Ovary (tissue), 7 donors: ENCODE measurements at regions not wholly inside any gene's neighbourhood (a gene's known extent, or its start where the extent isn't known, plus 50 kb on each side); places are given as distances from the start of the nearest gene placed in this dataset.

Source experiments
- DNase-seq, 5 donors: peaks; one replicate each; pipeline ENCODE4 v3.0.0-alpha.2; 2019 to 2020
- H3K27ac ChIP-seq, 2 donors: fragments of 200-600 bp; one replicate each; pipeline versions ENCODE4 v1.5.1 to v1.8.0; 2019 to 2022
- H3K27me3 ChIP-seq: fragments of 200-600 bp; one replicate; pipeline ENCODE4 v1.8.0; 2022
- H3K36me3 ChIP-seq: fragments of 200-600 bp; sonication (generic); one replicate; pipeline ENCODE4 v1.5.1; 2019
- H3K4me1 ChIP-seq: one replicate; pipeline ENCODE4 v1.8.1; 2013; ENCODE audit warnings: mild to moderate bottlenecking, moderate library complexity; ENCODE audit not compliant: insufficient read depth
- H3K4me3 ChIP-seq: fragments of 200-600 bp; sonication (generic); one replicate; pipeline ENCODE4 v1.5.1; 2017
- H3K9me3 ChIP-seq, 2 donors: fragments of 200-600 bp in 1 of 2; sonication (generic) in 1 of 2; one replicate each; pipeline versions ENCODE4 v1.5.1 to v1.8.1; 2013 to 2019; ENCODE audit warnings: mild to moderate bottlenecking in 1 of 2, moderate library complexity in 1 of 2
- CTCF ChIP-seq, 3 donors: fragments of 450-650 bp in 2 of 3; fragments of 200-600 bp in 1 of 3; IDR thresholded peaks; one replicate each; pipeline versions ENCODE4 v1.5.1 to v1.8.0; 2016 to 2022; ENCODE audit warnings: antibody characterized with exemption in 3 of 3, mild to moderate bottlenecking in 1 of 3
- EP300 ChIP-seq: sonication (generic); formaldehyde crosslinking; IDR thresholded peaks from one replicate; pipeline ENCODE4 v1.6.1; 2017; ENCODE audit warnings: antibody characterized with exemption
- POLR2A ChIP-seq: fragments of 450-650 bp; IDR thresholded peaks from one replicate; pipeline ENCODE4 v1.6.1; 2017; ENCODE audit warnings: antibody characterized with exemption, mild to moderate bottlenecking, moderate library complexity
- whole genome bisulfite sequencing, 3 donors: extraction: QIAGEN DNeasy Blood & Tissue Kit in 1 of 3; methylation state at CpG; one replicate each; pipeline versions ENCODE4 v1.1.5 to v1.1.7; 2013 to 2017; 5-methylcytosine and 5-hydroxymethylcytosine counted together
- intact Hi-C, 4 donors: fragments of 100-400 bp; cut with DNase I; formaldehyde crosslinking; loops; one replicate each; pipeline versions ENCODE4 v1.11.0 to v1.15.1; 2022 to 2023
- donor health status: DM: no; HTN: no; CAD: no; lungs with moderate emphysema.
- donor health status: DM: no; HTN: no; CAD: no.
- donor health status: Bipolar disorder and iron deficiency.
- donor health status: DM: no; HTN: no; CAD: no.
- donor health status: DM: yes; HTN: yes; CAD: no.

- intact Hi-C loops: no loop called here
Observed at GRCh38 chr16:73149334-73149733, 101.4 kb upstream of the ZFHX3 start.

GRCh38 chr16:73147958-73148357, 100.0 kb upstream of the ZFHX3 start:
- Histone ChIP-seq H3K27ac (no peak overlapping the region), H3K4me1 (peaks cover 1% of the 10 kb centered on the region), H3K27me3 (no peaks in the 10 kb centered on the region), H3K4me3 (no peak overlapping the region), H3K9me3 (no peaks in the 10 kb centered on the region), H3K36me3 (no peaks in the 10 kb centered on the region)
- TF ChIP-seq EP300 (no peak), CTCF (IDR thresholded peaks at IDR 0.05) (no peak), POLR2A (no peak)
- WGBS, 3 donors: 61 to 72% (median 64%) methylated on average over 3 of the region's 3 CpGs
- intact Hi-C loops: no loop called here
- no peak for DNase-seq

More at GRCh38 chr16:73149334-73149733, 101.4 kb upstream of the ZFHX3 start:
- no peak overlapping the region for H3K4me3 ChIP-seq
- no peaks in the 10 kb centered on the region for H3K36me3 ChIP-seq
- no peaks in the 10 kb centered on the region for H3K9me3 ChIP-seq
- DNase-seq: no peak
- 69 to 77% (median 74%) methylated on average over 7 of the region's 7 CpGs for WGBS, 3 donors
- no peak for TF ChIP-seq EP300
- no peak for TF ChIP-seq POLR2A
- no peak for TF ChIP-seq CTCF (IDR thresholded peaks at IDR 0.05)
- H3K27ac ChIP-seq: no peak overlapping the region
- H3K27me3 ChIP-seq: no peaks in the 10 kb centered on the region
- H3K4me1 ChIP-seq: no peaks in the 10 kb centered on the region

GRCh38 chr16:73145166-73145880, 97.4 kb upstream of the ZFHX3 start:
- TF ChIP-seq CTCF (IDR thresholded peaks at IDR 0.05): no peak
- TF ChIP-seq EP300: no peak
- TF ChIP-seq POLR2A: no peak
- no peak for DNase-seq
- Histone ChIP-seq H3K4me3 (no peak overlapping the region), H3K4me1 (peaks cover 1% of the 10 kb centered on the region), H3K36me3 (no peaks in the 10 kb centered on the region), H3K27ac (no peak overlapping the region), H3K27me3 (no peaks in the 10 kb centered on the region), H3K9me3 (no peaks in the 10 kb centered on the region)
- intact Hi-C loops: no loop called here
- 87 to 91% (median 90%) methylated on average over 10 of the region's 10 CpGs for WGBS, 3 donors

GRCh38 chr16:73143576-73144422, 95.9 kb upstream of the ZFHX3 start:
- no peak for TF ChIP-seq EP300
- Histone ChIP-seq H3K4me1 (peaks cover 1% of the 10 kb centered on the region), H3K36me3 (no peaks in the 10 kb centered on the region), H3K9me3 (no peaks in the 10 kb centered on the region), H3K4me3 (peak overlapping the region; percentile 40), H3K27ac (no peak overlapping the region), H3K27me3 (no peaks in the 10 kb centered on the region)
- DNase-seq: no peak
- 8 to 14% (median 9%) methylated on average over 14 of the region's 14 CpGs for WGBS, 3 donors
- intact Hi-C loops: no loop called here

- TF ChIP-seq CTCF (IDR thresholded peaks at IDR 0.05) (no peak), EP300 (no peak), POLR2A (no peak)
- no peaks in the 10 kb centered on the region for H3K27me3 ChIP-seq
- H3K9me3 ChIP-seq: no peaks in the 10 kb centered on the region
- H3K36me3 ChIP-seq: no peaks in the 10 kb centered on the region
- peaks cover 1% of the 10 kb centered on the region for H3K4me1 ChIP-seq
- 65 to 74% (median 68%) methylated on average over 6 of the region's 6 CpGs for WGBS, 3 donors
- no peak overlapping the region for H3K4me3 ChIP-seq
- H3K27ac ChIP-seq: no peak overlapping the region
- intact Hi-C loops: no loop called here
- no peak for DNase-seq
Observed at GRCh38 chr16:73143002-73143401, 95.1 kb upstream of the ZFHX3 start.
